Fibroblast of gingiva (primary cell): ENCODE measurements at regions not wholly inside any gene's neighbourhood (a gene's known extent, or its start where the extent isn't known, plus 50 kb on each side); places are given as distances from the start of the nearest gene placed in this dataset.
"Not testable (repeated sequence)": the region's sequence is repeated elsewhere in the genome, so short reads cannot be mapped to it uniquely, and the experiment has no call there.

ENCODE experiments used
- DNase-seq: peaks from one replicate; pipeline ENCODE4 v3.0.0-alpha.2; 2011; ENCODE audit warnings: low read depth

- no peak for DNase-seq
Observed at GRCh38 chrX:34576864-34577263, 80.2 kb downstream of the TMEM47 start.

DNA sequence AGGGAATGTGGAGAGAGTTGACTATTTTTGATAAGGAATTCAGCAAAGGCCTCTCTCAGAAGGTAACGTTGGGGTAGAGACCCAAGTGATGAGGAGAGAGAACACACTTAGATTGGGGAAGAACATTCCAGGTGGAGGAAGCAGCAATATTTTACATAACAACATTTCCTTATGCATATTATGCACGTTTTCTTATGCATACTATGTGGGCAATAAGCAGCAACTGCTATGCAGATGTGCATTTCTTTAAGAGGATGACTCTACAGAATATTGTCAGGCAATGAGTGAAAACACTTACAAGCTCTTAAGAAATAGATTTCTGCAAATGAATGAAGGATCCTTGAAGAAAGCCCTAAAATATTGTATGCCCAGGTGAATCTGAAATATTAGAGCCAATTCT is 91.1 kb downstream of the TMEM47 start:
- no peak for DNase-seq

DNA sequence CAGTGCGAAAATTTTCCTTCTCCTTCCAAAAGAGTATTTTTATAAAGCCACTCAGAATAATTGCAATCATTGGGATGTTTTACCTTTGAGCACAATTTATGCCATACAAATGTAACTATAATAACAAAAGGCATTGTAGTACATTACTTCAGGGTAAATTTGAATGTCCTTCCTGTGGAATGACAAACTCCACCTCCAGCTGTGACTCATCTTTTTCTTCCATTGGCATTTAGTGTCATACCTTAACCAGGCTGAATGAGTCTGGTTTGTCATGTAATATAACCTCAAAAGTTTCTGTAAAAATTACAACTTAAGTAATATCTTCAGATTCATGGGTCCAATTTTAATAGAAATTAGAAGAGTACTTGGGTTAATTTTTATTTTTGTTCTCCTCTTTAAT is 93.3 kb downstream of the TMEM47 start:
- no peak for DNase-seq

GRCh38 chrX:34563061-34563460 is 94.0 kb downstream of the TMEM47 start:
- no peak for DNase-seq

GRCh38 chrX:34562006-34562405 is 95.1 kb downstream of the TMEM47 start:
- no peak for DNase-seq

DNA sequence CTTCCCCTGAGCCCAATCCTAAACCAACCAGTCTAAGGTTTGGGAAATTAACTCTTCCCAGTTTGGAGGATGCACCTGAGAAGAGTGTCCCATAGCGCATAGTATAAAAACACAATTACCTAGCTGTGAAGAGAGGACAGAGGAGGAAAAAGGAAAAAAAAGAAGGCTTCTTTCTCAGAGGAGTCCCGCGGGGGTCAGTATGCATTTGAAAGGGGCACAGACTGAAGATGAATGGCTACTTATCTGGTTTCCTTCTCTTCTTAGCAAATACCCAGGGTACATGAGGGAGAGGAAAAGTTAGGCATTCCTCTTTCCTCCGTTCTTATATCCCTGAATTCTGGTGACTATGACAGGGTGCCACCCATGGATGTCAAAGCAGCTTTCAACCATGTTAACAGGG is 96.9 kb downstream of the TMEM47 start:
- no peak for DNase-seq

GRCh38 chrX:34559325-34559724 is 97.8 kb downstream of the TMEM47 start:
- DNase-seq = peak; percentile 1

DNA sequence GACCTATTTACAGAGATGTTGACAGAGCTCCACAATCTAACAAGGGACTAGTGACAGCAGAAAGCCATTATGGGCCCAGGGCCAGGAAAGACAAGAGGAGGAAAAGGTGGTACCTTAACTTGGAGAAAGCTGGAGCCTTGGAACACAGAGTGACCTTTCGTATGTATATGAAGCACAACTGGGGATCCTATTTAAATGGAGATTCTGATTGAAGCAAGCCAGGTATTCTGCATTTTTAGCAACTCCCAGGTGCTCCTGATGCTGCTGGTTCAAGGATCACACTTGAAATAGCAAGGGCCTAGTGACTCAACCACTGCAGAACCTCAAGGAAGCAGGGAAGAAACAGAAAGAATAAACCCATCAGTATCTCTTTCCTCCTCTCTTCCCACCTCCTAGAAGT is 99.4 kb downstream of the TMEM47 start:
- DNase-seq = no peak

DNA sequence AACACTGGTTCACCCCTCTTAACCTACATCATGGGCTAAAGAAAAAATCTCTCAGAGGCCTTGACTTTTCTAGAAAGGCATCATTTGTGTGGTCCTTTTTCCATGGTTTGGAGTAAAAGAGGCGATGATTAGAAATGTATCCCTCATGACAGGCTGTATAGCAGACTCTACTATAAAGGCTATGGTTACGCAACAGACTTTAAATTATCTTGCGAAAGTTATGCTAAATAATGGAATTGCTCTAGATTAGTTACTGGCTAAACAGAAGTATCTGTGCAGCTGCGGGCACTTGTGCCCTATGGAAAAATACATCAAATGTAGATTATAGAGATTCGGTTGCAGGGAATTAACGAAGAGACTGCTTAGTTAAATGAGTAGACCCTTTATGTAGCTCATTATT is 101.6 kb downstream of the TMEM47 start:
- no peak for DNase-seq

DNA sequence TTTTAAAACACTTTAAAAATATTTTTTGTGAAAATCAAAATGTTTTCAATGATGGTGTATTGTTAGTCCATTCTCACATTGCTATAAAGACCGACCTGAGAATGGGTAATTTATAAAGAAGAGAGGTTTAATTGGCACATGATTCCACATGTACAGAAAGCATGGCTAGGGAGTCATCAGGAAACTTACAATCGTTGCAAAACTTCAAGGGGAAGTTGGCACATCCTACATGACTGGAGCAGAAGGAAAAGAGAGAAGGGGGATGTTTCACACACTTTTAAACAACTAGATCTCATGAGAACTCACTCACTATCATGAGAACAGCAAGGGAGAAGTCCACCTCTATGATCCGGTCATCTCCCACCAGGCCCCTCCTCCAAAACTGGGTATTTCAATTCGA is 110.7 kb downstream of the TMEM47 start:
- peak; percentile 7 for DNase-seq

DNA sequence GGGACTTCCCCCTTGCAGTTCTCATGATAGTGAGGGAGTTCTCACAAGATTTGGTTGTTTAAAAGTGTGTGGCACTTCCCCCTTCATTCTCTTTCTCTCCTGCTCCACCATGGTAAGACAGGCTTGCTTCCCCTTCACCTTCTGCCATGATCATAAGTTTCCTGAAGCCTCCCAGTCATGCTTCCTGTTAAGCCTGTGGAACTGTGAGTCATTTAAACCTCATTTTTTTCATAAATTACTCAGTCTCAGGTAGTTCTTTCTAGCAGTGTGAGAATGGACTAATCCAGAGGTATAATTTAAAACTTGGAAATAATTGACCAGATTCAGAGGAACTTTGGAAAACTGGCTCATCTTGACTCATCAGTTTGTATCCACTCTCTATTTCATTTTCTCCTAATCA is 129.0 kb downstream of the TMEM47 start:
- no peak for DNase-seq

DNA sequence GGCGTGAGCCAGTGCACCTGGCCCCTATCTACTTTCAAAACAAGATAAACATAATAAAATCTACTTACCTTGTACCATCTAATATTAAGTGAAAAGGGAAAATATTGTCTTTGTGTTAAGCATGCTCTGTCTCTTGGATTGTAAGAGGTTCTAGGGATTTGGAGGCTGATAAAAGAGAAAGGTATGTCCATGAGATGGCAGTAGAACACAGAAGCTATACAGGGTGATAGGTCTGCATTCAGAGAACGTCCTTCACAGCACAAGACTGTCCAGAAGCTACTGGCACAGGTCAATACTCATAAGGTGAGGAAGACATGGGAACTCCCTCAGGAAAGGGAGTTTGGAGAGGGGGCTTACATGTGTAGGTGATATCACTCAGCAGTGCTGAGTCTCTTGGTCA is 135.5 kb downstream of the TMEM47 start:
- DNase-seq = no peak

GRCh38 chrX:34509394-34509793 is 147.7 kb downstream of the TMEM47 start:
- DNase-seq = no peak

DNA sequence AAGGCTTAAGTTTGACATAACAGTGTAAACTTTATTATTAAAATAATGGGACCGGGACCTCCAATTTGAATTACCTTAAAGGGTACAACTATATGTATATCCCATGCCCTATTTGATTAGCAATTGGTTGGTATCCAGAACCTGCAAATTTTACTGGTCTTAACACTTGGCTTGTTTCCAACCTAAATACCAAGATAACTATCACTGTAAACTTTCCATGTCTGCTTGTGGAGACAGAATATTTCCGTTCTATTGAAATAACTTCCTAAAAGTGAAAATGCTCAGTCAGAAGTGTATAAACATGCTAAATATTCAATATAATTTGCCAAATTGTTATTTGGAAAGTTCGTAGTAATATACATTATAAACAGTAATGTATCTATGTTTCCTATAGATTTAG is 154.0 kb downstream of the TMEM47 start:
- DNase-seq = no peak

DNA sequence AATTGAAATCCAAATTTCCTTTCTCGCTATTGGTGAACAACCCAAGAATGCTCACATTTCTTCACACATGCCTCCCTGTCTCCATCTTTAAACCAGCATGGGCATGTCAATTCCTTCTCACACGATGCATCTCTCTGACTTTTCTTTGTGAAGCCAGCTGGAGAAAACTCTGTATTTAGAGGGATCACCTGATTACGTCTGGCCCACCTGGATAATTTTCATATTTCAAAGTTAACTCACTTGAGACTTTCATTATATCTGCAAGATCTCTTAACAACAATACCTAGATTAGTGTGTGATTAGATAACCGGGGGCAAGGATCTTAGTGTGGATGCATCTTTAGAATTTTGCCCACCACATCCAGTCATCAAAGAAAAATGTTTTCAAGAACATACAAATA is 164.0 kb downstream of the TMEM47 start:
- no peak for DNase-seq

DNA sequence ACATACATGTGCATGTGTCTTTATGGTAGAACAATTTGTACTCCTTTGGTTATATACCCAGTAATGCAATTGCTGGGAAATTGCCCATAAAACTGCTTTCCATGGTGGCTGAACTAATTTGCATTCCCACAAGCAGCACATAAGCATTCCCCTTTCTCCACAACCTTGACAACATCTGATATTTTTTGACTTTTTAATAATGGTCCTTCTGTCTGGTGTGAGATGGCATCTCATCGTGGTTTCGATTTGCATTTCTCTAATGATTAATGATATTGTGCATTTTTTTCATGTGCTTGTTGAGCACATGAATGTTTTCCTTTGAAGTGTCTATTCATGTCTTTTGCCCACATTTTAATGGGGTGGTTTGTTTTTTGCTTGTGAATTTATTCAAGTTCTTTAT is 166.0 kb downstream of the TMEM47 start:
- DNase-seq = no peak

DNA sequence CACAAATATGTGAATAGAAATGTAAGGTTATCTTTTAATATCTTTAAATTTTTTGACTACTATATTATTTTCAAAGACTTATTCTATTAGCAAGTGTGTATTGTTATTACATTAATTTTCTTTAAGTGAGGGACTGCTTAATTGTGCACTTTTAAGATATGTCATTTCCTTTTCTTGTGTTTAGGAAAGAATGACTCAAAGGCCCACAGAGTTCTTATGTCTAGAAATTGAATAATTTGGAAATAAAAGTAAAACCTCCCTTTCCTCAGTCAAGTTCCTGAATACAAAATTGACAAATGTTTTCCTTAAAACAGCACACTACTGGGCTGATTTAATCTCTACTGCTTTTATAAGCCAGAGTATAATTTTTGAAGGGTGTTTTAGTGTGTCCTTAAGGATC is 169.7 kb downstream of the TMEM47 start:
- DNase-seq = no peak

- no peak for DNase-seq
Observed at GRCh38 chrX:34483980-34484379, 173.1 kb downstream of the TMEM47 start.

DNA sequence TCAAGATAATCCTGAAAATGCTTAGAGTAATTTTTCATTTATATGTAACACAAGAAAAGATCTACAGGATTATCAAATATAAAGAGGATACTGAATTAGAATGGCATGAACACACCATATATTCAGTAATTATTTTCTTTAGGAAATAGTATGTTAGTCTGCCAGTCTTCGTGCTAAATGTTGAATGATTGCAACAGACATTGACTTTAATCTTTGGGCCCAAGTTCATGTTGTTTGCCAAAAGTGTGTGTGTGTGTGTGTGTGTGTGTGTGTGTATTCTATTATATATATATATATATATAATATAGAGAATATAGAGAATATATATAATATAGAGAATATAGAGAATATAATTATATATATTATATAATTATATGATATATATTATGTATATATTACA is 186.6 kb downstream of the TMEM47 start:
- no peak for DNase-seq

DNA sequence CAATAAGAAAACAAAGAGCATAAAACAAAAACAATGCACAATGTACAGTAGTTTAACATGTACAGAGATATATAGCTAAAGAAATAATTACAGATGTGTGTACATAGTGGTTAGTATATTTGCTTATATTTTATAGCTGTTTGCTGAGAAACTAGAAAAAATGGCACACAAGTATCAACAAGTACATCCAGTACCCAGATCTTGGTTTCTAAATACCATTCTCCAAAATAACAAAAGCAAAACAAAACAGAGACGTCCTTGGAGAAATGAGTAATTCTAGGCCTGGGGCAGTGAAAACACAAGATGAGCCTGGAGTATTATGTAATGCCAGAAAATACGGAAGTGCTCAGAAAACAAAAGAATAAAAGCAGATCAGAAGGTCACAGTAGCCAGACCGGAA is 189.6 kb downstream of the TMEM47 start:
- no peak for DNase-seq

DNA sequence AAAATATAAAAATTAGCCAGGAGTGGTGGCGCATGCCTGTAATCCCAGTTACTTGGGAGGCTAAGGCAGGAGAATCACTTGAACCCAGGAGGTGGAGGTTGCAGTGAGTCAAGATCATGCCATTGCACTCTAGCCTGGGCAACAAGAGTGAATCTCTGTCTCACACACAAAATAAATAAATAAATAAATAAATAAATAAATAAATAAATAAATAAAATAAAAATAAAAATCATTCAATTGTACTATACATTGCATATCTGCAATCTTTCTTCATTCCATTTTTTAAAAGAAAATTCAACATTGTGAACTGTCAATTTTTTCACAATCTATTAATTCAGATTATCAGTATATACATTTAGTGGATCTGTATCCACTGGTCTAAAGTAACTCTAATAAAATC is 193.9 kb downstream of the TMEM47 start:
- not testable (repeated sequence) for DNase-seq

DNA sequence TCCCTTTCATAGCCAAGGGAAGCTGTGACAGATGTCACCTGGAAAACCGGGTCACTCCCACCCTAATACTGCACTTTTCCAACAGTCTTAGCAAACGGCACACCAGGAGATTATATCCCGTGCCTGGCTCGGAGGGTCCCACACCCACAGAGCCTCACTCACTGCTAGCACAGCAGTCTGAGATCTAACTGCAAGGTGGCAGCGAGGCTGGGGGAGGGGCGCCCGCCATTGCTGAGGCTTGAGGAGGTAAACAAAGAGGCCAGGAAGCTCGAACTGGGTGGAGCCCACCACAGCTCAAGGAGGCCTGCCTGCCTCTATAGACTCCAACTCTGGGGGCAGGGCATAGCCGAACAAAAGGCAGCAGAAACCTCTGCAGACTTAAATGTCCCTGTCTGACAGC is 199.2 kb downstream of the TMEM47 start:
- DNase-seq = not testable (repeated sequence)

DNA sequence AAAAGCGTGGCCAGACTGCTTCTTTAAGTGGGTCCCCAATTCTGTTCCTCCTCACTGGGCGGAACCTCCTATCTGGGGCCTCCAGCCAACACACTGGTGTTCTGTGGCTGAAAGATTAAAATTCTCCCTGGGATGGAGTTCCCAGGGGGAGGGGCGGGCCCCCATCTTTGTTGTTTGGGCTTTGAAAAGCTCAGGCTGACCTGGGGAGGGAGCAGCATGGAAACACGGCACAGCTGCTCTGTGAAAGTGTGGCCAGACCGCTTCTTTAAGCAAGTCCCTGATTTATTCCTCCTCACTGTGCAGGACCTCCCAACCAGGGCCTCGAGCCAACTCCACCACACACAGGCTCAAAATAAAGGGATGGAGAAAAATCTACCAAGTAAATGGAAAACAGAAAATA is 219.5 kb downstream of the TMEM47 start:
- no peak for DNase-seq

GRCh38 chrX:34426334-34426733 is 230.8 kb downstream of the TMEM47 start:
- DNase-seq = no peak

DNA sequence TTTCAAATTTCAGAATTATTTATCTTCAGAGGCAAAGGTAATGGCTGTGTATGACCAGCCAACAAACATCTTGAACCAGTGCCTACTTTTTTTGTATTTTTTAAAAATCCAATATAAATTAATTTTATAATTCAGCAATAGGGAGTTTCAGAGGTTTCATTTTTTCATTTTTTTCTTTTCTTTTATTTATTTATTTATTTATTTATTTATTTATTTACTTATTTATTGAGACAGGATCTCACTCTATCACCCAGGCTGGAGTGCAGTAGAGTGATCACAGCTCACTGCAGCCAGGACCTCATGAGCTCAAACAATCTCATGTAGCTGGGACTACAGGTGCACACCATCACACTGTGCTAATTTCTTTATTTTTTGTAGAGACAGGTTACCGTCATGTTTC is 250.5 kb downstream of the TMEM47 start:
- no peak for DNase-seq
